T-helper 1 cell treated with Interleukin-12 subunit alpha and Interleukin-12 subunit beta and Interleukin-4 antibody, amounts not matched to agents 30 μg/mL and 1 μg/mL, for 36 hours (primary cell): ENCODE measurements at regions not wholly inside any gene's neighbourhood (a gene's known extent, or its start where the extent isn't known, plus 50 kb on each side); places are given as distances from the start of the nearest gene placed in this dataset.
"Not testable (repeated sequence)": the region's sequence is repeated elsewhere in the genome, so short reads cannot be mapped to it uniquely, and the experiment has no call there.

ENCODE experiments used
- H3K27ac Mint-ChIP-seq: one replicate; pipeline ENCODE4 v1.8.0; 2021; ENCODE audit warnings: mild to moderate bottlenecking, mixed read lengths
- H3K27me3 Mint-ChIP-seq: one replicate; pipeline ENCODE4 v1.8.0; 2021; ENCODE audit warnings: low read depth, mixed read lengths
- H3K36me3 Mint-ChIP-seq: one replicate; pipeline ENCODE4 v1.8.0; 2021; ENCODE audit warnings: low read depth, mixed read lengths
- H3K4me1 Mint-ChIP-seq: one replicate; pipeline ENCODE4 v1.8.0; 2021; ENCODE audit warnings: low read depth, mixed read lengths
- H3K4me3 Mint-ChIP-seq: one replicate; pipeline ENCODE4 v1.8.0; 2021; ENCODE audit warnings: mild to moderate bottlenecking, moderate library complexity, mixed read lengths
- H3K9me3 Mint-ChIP-seq: one replicate; pipeline ENCODE4 v1.8.0; 2021; ENCODE audit warnings: mixed read lengths

DNA sequence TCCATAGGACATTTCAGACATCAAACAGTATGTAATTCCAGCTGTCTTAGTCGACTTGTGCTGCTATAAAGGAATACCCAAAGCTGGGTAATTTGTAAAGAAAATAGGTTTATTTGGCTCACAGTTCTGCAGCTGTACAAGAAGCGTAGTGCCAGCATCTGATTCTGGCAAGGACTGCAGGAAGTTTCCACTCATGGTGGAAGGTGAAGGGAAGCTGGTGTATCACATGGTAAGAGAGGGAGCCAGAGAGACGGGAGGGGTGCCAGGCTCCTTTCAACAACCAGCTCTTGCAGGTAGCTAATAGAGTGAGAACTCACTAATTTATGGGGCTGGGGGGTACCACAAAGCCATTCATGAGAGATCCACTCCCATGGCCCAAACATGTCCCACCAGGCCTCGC lies 253.0 kb upstream of the FGF13 start:
- H3K27me3 Mint-ChIP-seq, result no peaks in the 10 kb centered on the region
- H3K4me1 Mint-ChIP-seq, result no peaks in the 10 kb centered on the region
- H3K36me3 Mint-ChIP-seq, result no peaks in the 10 kb centered on the region
- no peaks in the 10 kb centered on the region for H3K9me3 Mint-ChIP-seq
- no peak overlapping the region for H3K27ac Mint-ChIP-seq
- no peak overlapping the region for H3K4me3 Mint-ChIP-seq

DNA sequence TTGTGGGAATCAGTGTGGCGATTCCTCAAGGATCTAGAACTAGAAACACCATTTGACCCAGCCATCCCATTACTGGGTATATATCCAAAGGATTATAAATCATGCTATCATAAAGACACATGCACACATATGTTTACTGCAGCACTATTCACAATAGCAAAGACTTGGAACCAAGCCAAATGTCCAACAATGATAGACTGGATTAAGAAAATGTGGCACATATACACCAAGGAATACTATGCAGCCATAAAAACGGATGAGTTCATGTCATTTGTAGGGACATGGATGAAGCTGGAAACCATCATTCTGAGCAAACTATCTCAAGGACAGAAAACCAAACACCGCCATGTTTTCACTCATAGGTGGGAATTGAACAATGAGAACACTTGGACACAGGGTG lies 250.9 kb upstream of the FGF13 start:
- H3K27me3 Mint-ChIP-seq, H3K36me3 Mint-ChIP-seq, H3K27ac Mint-ChIP-seq, H3K4me3 Mint-ChIP-seq, H3K9me3 Mint-ChIP-seq, H3K4me1 Mint-ChIP-seq: not testable (repeated sequence)

DNA sequence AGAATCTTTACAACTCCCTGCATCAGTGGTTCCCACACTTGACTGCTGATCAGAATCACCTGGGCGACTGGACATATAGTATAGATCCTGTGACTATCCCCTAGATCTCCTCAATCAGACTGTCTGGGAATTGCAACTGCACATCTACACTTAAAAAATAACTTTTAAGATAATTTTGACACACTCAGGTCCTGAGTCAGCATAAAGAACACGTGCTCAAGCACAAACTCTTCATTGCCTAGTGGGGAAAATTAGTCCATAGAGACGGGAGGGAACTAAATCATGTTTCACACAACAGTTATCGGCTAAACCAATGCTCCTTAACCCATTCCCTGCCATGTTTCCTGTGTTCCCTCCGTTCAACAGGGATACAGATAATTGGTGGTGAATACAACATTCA lies 243.5 kb upstream of the FGF13 start:
- no peak overlapping the region for H3K27ac Mint-ChIP-seq
- H3K27me3 Mint-ChIP-seq, result no peaks in the 10 kb centered on the region
- H3K36me3 Mint-ChIP-seq, result no peaks in the 10 kb centered on the region
- H3K9me3 Mint-ChIP-seq, result no peaks in the 10 kb centered on the region
- no peak overlapping the region for H3K4me3 Mint-ChIP-seq
- H3K4me1 Mint-ChIP-seq, result no peaks in the 10 kb centered on the region

- Mint-ChIP-seq H3K4me1 (no peaks in the 10 kb centered on the region), H3K4me3 (no peak overlapping the region), H3K9me3 (no peaks in the 10 kb centered on the region), H3K27me3 (no peaks in the 10 kb centered on the region), H3K27ac (no peak overlapping the region), H3K36me3 (no peaks in the 10 kb centered on the region)
Measured at GRCh38 chrX:138946926-138947325, 235.4 kb upstream of the FGF13 start.

DNA sequence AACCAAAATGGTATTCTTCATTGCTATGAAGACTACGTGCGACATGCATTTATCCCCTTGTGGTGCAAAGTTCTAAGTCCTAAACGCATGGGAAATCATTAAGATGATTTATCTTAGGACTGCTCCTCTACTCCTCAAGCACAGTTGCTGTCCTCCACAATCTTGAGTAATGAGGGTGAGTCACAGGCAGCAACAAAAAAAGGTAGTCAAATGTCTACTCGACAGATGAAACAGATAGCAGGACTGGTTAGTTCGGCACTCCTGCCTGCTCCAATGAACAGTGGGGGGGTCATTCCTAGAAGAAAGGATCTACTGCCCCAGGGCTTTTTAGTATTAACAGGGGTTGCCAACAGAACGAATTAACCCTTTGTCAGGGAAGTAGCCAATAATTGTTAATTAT lies 233.7 kb upstream of the FGF13 start:
- Mint-ChIP-seq H3K9me3 (no peaks in the 10 kb centered on the region), H3K4me3 (no peak overlapping the region), H3K27me3 (no peaks in the 10 kb centered on the region), H3K36me3 (no peaks in the 10 kb centered on the region), H3K27ac (no peak overlapping the region), H3K4me1 (no peaks in the 10 kb centered on the region)

- H3K36me3 Mint-ChIP-seq, result no peaks in the 10 kb centered on the region
- H3K9me3 Mint-ChIP-seq, result no peaks in the 10 kb centered on the region
- no peaks in the 10 kb centered on the region for H3K27me3 Mint-ChIP-seq
- H3K4me1 Mint-ChIP-seq, result no peaks in the 10 kb centered on the region
- no peak overlapping the region for H3K4me3 Mint-ChIP-seq
- no peak overlapping the region for H3K27ac Mint-ChIP-seq
Measured at GRCh38 chrX:138939038-138939437, 227.5 kb upstream of the FGF13 start.

GRCh38 chrX:138938003-138938402 lies 226.5 kb upstream of the FGF13 start:
- Mint-ChIP-seq H3K4me1 (no peaks in the 10 kb centered on the region), H3K4me3 (no peak overlapping the region), H3K9me3 (no peaks in the 10 kb centered on the region), H3K27me3 (no peaks in the 10 kb centered on the region), H3K36me3 (no peaks in the 10 kb centered on the region), H3K27ac (no peak overlapping the region)

DNA sequence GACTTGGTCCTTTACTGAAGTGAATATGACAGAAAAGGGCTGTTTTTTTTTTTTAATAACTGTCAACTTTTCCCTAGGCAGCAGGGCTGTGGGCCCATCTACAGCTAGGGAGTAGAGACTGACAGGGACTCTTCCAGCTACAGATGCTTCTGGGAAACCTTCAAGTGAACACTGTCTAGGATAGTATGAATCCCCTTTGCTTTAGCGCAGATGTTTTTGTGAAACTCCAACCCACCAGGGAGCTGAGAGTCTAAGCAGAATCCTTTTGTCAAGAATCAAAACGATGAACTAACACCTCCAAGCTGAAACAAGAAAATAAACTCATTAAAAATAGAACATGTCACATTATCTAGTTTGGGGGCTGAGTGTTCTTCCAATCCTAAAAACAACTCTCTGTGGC lies 219.7 kb upstream of the FGF13 start:
- Mint-ChIP-seq H3K36me3 (no peaks in the 10 kb centered on the region), H3K9me3 (no peaks in the 10 kb centered on the region), H3K27me3 (no peaks in the 10 kb centered on the region), H3K4me3 (no peak overlapping the region), H3K27ac (no peak overlapping the region), H3K4me1 (no peaks in the 10 kb centered on the region)

DNA sequence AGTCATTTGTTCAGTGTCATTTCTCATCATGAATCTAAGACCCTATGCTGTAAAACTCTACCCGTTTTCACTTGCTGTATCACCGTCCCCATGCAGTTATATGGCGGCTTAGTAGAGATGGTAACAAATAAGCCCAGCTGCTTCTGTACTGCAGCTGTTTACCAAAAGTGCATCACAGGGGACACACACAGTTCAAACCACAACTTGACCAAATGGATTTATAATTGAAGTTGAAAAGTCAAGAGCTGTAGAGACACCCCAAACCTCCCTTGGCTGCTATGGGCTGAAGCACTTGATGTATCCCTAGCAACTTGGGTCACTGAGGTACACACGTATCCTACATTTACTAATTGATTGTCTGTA lies 219.0 kb upstream of the FGF13 start:
- H3K36me3 Mint-ChIP-seq, result no peaks in the 10 kb centered on the region
- no peaks in the 10 kb centered on the region for H3K27me3 Mint-ChIP-seq
- H3K27ac Mint-ChIP-seq, result no peak overlapping the region
- no peaks in the 10 kb centered on the region for H3K4me1 Mint-ChIP-seq
- H3K4me3 Mint-ChIP-seq, result no peak overlapping the region
- H3K9me3 Mint-ChIP-seq, result no peaks in the 10 kb centered on the region

GRCh38 chrX:138929926-138930582 lies 218.5 kb upstream of the FGF13 start:
- Mint-ChIP-seq H3K4me3 (no peak overlapping the region), H3K36me3 (no peaks in the 10 kb centered on the region), H3K27ac (no peak overlapping the region), H3K4me1 (no peaks in the 10 kb centered on the region), H3K27me3 (no peaks in the 10 kb centered on the region), H3K9me3 (no peaks in the 10 kb centered on the region)

DNA sequence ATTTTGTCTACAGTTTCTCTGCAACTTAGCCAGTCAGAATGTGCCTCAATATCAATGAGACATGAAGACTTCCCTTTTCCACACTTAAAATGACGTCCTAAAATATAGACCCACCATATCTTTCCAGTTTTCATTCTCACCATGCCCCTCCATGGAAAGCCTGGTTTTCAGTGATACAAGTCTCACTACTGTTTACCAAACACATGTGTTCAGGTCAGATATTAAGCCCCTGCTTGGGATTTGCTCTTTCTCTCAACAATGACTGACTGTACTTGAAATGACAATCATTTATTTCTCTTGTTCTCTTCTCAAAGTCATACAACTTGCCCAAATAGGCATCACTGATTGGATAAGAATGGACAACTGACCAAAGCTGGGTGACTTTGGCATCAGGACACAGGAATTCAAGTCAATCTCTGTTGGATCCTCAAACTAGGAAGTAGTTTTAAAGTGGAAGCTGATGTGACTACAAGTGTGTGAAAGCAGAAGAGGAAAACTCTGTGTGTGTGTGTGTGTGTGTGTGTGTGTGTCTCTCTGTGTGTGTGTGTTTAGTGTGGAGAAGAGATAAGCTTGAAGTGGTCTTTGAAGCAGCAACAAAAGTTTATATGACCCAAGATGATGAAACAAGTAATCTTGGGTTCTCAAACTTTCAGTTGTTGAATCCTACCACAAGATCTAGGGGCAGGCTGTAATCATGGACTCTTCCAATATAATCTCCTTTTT lies 217.4 kb upstream of the FGF13 start:
- no peak overlapping the region for H3K27ac Mint-ChIP-seq
- H3K36me3 Mint-ChIP-seq, result no peaks in the 10 kb centered on the region
- no peaks in the 10 kb centered on the region for H3K4me1 Mint-ChIP-seq
- H3K27me3 Mint-ChIP-seq, result no peaks in the 10 kb centered on the region
- no peak overlapping the region for H3K4me3 Mint-ChIP-seq
- no peaks in the 10 kb centered on the region for H3K9me3 Mint-ChIP-seq

- H3K27me3 Mint-ChIP-seq, result no peaks in the 10 kb centered on the region
- no peak overlapping the region for H3K27ac Mint-ChIP-seq
- H3K4me1 Mint-ChIP-seq, result no peaks in the 10 kb centered on the region
- no peaks in the 10 kb centered on the region for H3K36me3 Mint-ChIP-seq
- no peaks in the 10 kb centered on the region for H3K9me3 Mint-ChIP-seq
- H3K4me3 Mint-ChIP-seq, result no peak overlapping the region
Measured at GRCh38 chrX:138925330-138925729, 213.8 kb upstream of the FGF13 start.

DNA sequence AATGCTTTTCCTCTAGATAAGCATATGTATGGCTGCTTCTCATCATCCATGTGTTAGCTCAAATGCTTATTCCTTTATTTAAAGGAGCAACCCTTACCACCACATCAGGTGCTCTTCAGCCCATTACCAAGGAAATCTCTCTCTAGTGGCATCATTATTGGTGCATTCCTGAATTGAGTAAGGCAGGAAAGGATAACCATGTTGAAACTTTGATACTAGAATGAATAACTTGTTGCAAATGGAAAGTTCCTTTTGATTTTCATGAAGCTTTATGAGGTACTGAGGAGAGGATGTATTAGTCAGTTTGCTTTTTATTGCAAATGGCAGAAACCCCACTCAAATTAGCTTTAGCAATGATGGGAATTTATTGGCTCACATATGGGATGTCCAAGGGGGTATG lies 212.3 kb upstream of the FGF13 start:
- H3K36me3 Mint-ChIP-seq, result no peaks in the 10 kb centered on the region
- no peaks in the 10 kb centered on the region for H3K4me1 Mint-ChIP-seq
- H3K27me3 Mint-ChIP-seq, result no peaks in the 10 kb centered on the region
- H3K9me3 Mint-ChIP-seq, result no peaks in the 10 kb centered on the region
- no peak overlapping the region for H3K27ac Mint-ChIP-seq
- H3K4me3 Mint-ChIP-seq, result no peak overlapping the region

- no peak overlapping the region for H3K27ac Mint-ChIP-seq
- H3K9me3 Mint-ChIP-seq, result no peaks in the 10 kb centered on the region
- no peaks in the 10 kb centered on the region for H3K27me3 Mint-ChIP-seq
- no peak overlapping the region for H3K4me3 Mint-ChIP-seq
- H3K36me3 Mint-ChIP-seq, result no peaks in the 10 kb centered on the region
- H3K4me1 Mint-ChIP-seq, result no peaks in the 10 kb centered on the region
Measured at GRCh38 chrX:138921031-138921430, 209.5 kb upstream of the FGF13 start.

DNA sequence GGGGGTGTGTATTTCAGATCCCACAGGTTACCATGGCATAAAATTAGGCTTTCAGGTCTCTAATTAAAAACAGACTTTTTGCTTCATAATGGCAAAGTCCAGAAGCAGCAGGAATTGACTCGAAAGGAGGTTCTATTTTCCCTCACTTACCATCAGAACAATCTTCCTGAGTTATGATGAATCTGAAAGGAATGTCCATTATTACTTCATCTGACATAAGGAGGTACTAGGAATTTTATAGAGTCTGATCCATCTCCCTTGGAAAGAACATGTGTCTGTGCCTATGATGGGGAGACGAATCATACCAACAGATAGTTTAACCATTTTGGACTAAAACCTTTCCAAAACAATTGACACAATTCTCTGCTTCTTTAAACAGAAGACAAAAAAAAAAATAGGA lies 206.3 kb upstream of the FGF13 start:
- no peaks in the 10 kb centered on the region for H3K4me1 Mint-ChIP-seq
- H3K9me3 Mint-ChIP-seq, result no peaks in the 10 kb centered on the region
- H3K4me3 Mint-ChIP-seq, result no peak overlapping the region
- no peak overlapping the region for H3K27ac Mint-ChIP-seq
- H3K27me3 Mint-ChIP-seq, result no peaks in the 10 kb centered on the region
- H3K36me3 Mint-ChIP-seq, result no peaks in the 10 kb centered on the region

GRCh38 chrX:138914767-138915166 lies 203.2 kb upstream of the FGF13 start:
- Mint-ChIP-seq H3K4me1 (no peaks in the 10 kb centered on the region), H3K27ac (no peak overlapping the region), H3K27me3 (no peaks in the 10 kb centered on the region), H3K36me3 (no peaks in the 10 kb centered on the region), H3K9me3 (no peaks in the 10 kb centered on the region), H3K4me3 (no peak overlapping the region)
